GM19455 (cell line): ENCODE measurements at regions not wholly inside any gene's neighbourhood (a gene's known extent, or its start where the extent isn't known, plus 50 kb on each side); places are given as distances from the start of the nearest gene placed in this dataset.
A peak's percentile ranks its signal among the peaks of the same experiment; 100 is the strongest.

Experiments
- ATAC-seq: cut with Tn5 transposase; IDR thresholded peaks from one replicate; pipeline ENCODE4 v1.9.1; 2021; ENCODE audit not compliant: unreplicated experiment

- ATAC-seq = no peak
Measured at GRCh38 chr1:234990328-234990675, 138.3 kb downstream of the TOMM20 start.

- no peak for ATAC-seq
Measured at GRCh38 chr1:234989479-234990327, 138.9 kb downstream of the TOMM20 start.

GRCh38 chr1:234989019-234989418 lies 139.6 kb downstream of the TOMM20 start:
- no peak for ATAC-seq

DNA sequence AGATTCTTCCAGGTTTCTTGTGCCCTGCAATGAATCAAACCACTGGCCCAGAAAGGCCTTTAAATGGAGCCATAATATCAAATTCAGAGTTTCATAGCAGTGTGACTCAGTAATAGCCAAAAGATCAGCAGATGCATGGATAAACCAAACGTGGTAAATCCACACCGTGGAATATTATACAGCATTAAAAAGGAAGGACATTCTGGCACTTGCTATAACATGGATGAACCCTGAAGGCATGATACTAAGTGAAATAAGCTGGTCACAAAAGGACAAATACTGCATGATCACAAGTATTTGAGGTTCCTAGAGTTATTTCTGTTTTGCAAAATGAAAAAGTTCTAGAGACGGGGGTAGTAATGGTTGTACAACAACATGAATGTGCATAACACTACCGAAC lies 140.1 kb downstream of the TOMM20 start:
- ATAC-seq = no peak

DNA sequence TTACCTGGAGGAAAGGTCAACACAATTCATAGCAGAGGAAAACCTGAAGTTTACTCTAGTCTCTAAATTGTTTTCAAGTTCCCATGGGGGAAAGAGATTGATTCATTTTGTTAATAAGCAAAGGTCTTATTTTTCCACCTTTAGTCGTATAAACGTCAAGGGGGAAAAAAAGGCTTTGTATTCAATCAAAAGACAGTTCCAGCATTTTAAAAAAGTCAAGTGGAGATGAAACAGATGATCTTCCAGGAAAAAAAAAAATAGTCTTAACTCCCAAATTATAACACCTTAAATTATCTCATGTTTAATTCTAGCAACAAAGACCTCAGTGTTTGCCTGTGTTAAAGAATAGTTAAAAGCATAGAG lies 140.5 kb downstream of the TOMM20 start:
- ATAC-seq = no peak

DNA sequence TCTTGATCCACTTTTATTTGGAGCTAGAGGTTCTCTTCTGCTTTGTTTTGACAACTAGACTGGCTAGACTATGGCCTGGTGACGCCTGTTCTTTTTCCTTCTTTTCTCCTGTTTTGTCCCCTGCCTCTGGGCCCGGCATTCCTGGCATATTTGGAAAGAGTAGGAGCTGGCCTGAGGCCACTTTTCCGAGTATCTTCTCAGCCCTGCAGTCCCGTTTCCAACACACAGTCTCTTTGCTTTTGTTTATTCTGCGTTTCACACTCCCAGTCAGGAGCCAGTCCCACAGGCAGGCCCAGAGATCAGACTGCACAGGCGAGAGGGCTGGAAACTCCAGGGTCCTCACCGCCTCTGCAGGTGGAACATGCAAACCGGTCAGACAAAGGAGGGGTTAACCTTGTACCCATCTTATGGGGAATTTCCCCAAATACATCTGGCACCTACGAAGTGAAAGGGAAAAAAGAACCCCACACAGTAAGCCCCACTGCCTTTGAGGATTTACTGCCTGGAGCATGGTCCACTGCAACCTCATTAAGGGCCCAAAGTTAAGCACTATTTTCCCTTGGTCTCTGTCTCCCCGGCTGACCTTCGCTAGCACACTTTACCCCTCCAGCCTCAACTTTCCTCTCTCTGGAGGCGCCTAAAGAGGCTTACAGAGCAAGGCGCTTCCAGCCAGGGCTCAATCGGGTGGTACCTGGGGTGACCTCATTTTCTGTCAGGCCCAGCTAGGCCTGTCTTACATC lies 141.1 kb downstream of the TOMM20 start:
- ATAC-seq = no peak

GRCh38 chr1:234986750-234987414 lies 141.8 kb downstream of the TOMM20 start:
- ATAC-seq = no peak

DNA sequence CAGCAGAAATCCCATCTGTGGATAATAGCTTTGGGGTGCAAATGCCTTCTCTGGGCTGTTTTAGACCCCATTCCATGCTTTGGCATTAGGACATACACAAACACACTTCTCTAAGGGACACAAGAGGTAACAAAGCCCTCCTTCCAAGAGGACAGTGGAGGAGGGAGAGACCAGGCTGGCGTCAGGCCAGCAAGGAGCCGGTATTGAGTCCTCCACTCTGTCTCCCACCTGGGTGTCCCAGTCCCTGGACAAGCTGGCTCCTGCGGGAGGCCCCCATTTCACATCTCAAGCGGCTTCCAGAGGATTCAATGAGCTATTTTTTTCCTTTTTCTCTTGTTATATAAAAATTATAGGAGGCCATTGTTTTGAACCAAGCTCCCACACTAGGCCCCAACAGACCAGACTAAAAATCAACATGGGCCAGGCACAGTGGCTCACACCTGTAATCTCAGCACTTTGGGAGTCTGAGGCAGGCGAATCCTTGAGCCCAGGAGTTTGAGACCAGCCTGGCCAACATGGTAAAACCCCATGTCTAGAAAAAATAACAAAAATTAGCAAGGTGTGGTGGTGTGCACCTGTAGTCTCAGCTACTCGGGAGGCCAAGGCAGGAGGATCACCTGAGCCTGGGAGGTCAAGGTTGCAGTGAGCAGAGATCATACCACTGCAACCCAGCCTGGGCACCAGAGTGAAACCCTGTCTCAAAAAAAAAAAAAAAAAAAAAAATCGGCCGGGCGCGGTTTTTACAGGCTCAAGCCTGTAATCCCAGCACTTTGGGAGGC lies 142.9 kb downstream of the TOMM20 start:
- no peak for ATAC-seq

DNA sequence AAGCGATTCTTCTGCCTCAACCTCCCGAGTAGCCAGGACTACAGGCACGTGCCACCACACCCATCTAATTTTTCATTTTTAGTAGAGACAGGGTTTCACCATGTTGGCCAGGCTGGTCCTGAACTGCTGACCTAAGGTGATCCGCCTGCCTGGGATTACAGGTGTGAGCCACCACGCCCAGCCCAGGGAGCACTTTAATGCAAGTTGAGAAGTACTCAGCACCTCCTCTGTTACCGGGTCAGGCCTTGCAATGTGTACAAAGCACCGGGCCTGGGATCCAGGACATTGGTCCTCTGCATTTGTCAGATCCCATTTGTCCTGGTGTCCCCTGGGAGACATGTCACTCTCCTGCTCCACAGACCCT lies 143.6 kb downstream of the TOMM20 start:
- no peak for ATAC-seq

GRCh38 chr1:234983564-234984238 lies 144.9 kb downstream of the TOMM20 start:
- no peak for ATAC-seq

DNA sequence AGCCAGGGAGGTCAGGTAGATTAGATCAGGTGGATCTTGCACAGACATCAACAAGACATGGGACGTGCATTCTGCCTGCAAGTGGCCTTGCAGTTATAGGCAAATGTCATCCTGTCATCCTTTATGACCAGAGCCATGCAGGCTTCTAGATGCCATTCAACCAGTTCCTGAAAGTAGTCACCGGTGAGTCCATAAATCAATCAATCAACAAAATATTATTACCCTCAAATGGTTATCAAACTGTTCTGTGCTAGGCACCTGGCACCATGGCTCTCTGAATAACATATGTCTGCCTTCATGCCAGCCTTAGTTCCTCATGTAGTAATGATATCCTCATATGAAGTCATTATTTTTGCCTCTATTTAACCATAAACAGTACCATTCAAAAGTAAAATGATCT lies 146.9 kb downstream of the TOMM20 start:
- ATAC-seq = no peak

- ATAC-seq = peak; percentile 35
Measured at GRCh38 chr1:234980645-234981396, 147.8 kb downstream of the TOMM20 start.

- ATAC-seq = peak; percentile 4
Measured at GRCh38 chr1:234980291-234980644, 148.4 kb downstream of the TOMM20 start.

- ATAC-seq = no peak
Measured at GRCh38 chr1:234979296-234980279, 149.0 kb downstream of the TOMM20 start.

DNA sequence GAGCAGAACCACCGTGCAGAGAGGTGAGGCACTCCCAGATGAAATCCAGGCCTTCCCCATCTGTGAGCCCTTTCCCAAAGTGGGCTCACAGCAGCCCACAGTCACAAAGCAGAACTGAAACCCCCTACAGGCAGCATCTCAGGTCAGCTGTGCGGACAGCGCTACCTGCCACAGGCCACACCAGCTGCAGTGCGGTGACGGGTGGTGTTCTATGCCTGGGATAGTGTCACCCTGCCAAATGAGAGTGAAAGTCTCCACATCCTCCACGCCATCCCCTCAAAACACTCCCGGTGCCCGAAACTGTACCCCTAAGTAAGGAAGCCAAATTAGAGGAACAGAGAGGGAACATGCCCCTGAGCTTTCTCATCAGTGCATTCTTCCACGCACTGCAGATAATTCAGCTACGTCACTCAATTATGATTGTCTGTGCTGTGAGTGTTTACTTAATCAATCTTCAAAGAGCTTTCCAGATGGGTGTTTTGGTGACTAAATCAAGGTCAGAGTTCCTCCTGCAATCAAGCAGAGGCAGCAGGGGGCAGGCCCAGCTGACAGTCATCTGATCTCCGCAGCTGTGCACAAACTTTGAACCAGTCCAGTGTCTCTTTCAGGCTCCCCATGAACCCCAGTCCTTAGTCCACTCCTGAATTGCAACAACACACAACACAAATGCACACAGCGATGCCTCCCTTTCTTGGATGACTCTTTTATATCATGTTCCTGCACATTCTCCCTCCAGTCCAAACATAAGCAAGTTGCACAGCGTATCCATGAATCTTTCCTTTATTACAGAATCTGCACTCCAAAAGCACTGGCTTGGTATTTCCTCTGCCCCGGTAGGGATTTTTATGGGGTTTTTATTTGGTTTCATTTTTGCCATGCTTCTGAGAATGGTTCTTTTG lies 150.0 kb downstream of the TOMM20 start:
- ATAC-seq = peak; percentile 71

DNA sequence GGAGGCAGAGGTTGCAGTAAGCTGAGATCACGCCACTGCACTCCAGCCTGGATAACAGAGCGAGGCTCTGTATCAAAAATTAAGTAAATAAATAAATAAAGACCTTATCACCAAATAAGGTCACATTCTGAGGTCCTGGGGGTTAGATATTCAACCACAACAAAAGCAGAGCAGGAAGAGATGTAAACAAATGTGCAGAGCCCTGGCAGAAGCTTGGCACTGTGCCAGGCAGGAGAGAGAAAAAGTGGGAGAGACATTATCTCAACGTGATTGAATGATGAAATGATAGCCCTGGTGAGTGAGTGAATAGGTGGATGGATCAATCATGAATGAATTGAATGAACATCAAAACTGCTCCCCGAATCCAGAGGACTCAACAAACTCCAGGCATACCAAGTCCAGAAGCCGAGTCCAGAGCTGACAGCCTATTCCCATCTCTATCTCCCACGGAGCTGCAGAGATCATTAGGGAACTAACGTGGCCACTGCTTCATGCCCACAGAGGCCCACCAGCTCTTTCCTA lies 150.7 kb downstream of the TOMM20 start:
- ATAC-seq = no peak

GRCh38 chr1:234976861-234977680 lies 151.6 kb downstream of the TOMM20 start:
- no peak for ATAC-seq
